Peyer's patch (tissue), 4 donors: ENCODE measurements at regions not wholly inside any gene's neighbourhood (a gene's known extent, or its start where the extent isn't known, plus 50 kb on each side); places are given as distances from the start of the nearest gene placed in this dataset.

Experiments used
- CTCF ChIP-seq, 6 experiments: fragments of 450-650 bp in 4 of 6; fragments of 200-600 bp in 2 of 6; sonication (generic) in 1 of 6; IDR thresholded peaks; one replicate each; pipeline ENCODE4 v1.5.1; 2017 to 2019; ENCODE audit warnings: antibody characterized with exemption in 6 of 6, mild to moderate bottlenecking in 3 of 6, moderate library complexity in 1 of 6
- POLR2A ChIP-seq, 2 donors: fragments of 450-650 bp; IDR thresholded peaks; one replicate each; pipeline ENCODE4 v1.5.1; 2017; ENCODE audit warnings: antibody characterized with exemption in 2 of 2, mild to moderate bottlenecking in 2 of 2, moderate library complexity in 2 of 2

DNA sequence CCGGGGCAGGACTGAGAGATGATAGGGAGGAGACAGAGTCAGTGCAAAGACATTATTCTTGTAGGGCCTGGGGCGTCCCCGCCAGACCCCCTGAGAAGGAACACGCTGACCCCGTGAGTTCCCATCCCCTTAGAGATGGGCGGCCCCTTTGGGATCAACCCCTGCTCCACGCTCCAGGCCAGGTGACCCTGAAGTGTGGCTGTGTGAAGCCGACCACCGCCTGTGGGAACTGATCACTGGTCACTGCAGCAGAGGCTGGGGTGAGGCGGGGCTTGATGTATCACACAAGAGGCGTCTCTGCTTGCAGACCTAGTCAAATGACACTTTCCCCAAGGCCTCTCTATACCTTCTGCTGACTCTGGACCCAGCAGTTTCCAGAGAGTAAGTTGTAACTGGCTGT is 157.4 kb upstream of the TWIST2 start:
- TF ChIP-seq CTCF (IDR thresholded peaks at IDR 0.05) = no peak
- TF ChIP-seq POLR2A (IDR thresholded peaks at IDR 0.05) = no peak
